ENCODE measurements at regions not wholly inside any gene's neighbourhood (a gene's known extent, or its start where the extent isn't known, plus 50 kb on each side); places are given as distances from the start of the nearest gene placed in this dataset.

DNA sequence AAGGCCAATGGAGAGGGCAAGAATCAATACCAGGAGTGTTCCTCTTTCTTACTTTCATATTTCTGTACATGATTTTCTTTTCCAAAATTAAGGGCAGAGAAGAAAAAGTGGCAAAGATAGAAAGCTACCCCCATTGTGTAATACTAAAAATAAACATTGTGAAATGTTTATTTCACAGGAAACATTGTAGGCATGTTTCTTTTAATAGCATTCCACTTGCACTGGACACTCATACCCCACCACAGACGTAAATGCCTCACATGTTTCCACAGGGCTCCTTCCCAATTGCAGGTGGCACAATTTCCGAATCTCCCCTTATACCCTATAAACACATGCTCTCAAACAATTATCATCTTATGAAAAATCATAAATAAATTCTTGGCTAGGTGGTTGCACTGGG lies 645.1 kb upstream of the SETBP1 start:
- Histone ChIP-seq H3K9me2 (ENCODE audit: insufficient read depth) (no peaks in the 10 kb centered on the region), H3K4me2 (ENCODE audit: unreplicated experiment) (no peak overlapping the region), H3K79me2 (ENCODE audit: insufficient read depth) (no peaks in the 10 kb centered on the region), H3K9ac (no peak overlapping the region), H3F3A (ENCODE audit: insufficient read depth) (no peaks in the 10 kb centered on the region), H3K9me3 (ENCODE audit: low read depth) (no peaks in the 10 kb centered on the region), H3K27me3 (replicated peaks; ENCODE audit: insufficient read depth) (no peaks in the 10 kb centered on the region; the same call in 1 of the 2 replicates), H3K4me1 (ENCODE audit: insufficient read depth) (no peaks in the 10 kb centered on the region), H3K4me3 (no peak overlapping the region), H3K36me3 (ENCODE audit: low read depth) (no peaks in the 10 kb centered on the region), H4K20me1 (ENCODE audit: insufficient read depth) (no peaks in the 10 kb centered on the region), H3K27ac (no peak overlapping the region), H2AFZ (no peak overlapping the region)
- in situ Hi-C loops (cut with MboI), result no loop called here
- DNase-seq, result no peak
- 36 to 53% methylated on average over 2 of the region's 2 CpGs for WGBS, 2 experiments (ENCODE audit: low coverage in 1 of 2, low lambda C conversion rate in 2 of 2, missing lambda C conversion rate in 2 of 2)
- no peak for TF ChIP-seq EZH2 (IDR thresholded peaks at IDR 0.05; ENCODE audit: insufficient read depth, poor library complexity, severe bottlenecking)

DNA sequence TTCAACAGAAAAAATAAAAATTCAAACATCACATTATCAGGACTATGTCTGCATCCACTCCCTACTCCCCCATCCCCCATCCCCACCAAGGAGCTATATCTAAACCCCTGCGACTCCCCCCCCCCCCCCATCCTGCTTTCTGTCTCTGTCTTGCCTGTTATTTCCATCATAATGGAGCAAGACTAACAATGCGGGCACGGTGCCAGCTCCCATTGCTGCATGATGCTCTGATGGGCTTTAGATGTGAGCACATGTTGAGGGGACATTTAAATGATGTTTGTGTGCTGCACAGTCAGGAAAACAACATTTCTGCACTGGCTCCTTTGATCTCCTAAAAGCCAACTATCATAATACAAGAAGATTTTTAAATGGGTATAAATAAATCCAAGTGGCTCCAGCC lies 644.2 kb upstream of the SETBP1 start:
- Histone ChIP-seq H3K27ac (no peak overlapping the region), H3K36me3 (ENCODE audit: low read depth) (no peaks in the 10 kb centered on the region), H3K4me1 (ENCODE audit: insufficient read depth) (no peaks in the 10 kb centered on the region), H3K9ac (no peak overlapping the region), H3K27me3 (replicated peaks; ENCODE audit: insufficient read depth) (no peaks in the 10 kb centered on the region; the same call in 1 of the 2 replicates), H3F3A (ENCODE audit: insufficient read depth) (no peaks in the 10 kb centered on the region), H2AFZ (no peak overlapping the region), H3K4me3 (no peak overlapping the region), H3K4me2 (ENCODE audit: unreplicated experiment) (no peak overlapping the region), H3K9me2 (ENCODE audit: insufficient read depth) (no peaks in the 10 kb centered on the region), H3K9me3 (ENCODE audit: low read depth) (no peaks in the 10 kb centered on the region), H3K79me2 (ENCODE audit: insufficient read depth) (no peaks in the 10 kb centered on the region), H4K20me1 (ENCODE audit: insufficient read depth) (no peaks in the 10 kb centered on the region)
- no peak for TF ChIP-seq EZH2 (IDR thresholded peaks at IDR 0.05; ENCODE audit: insufficient read depth, poor library complexity, severe bottlenecking)
- TF ChIP-seq EZH2phosphoT487 (IDR thresholded peaks at IDR 0.05; ENCODE audit: insufficient read depth, low read depth), result no peak
- WGBS, 2 experiments (ENCODE audit: low coverage in 1 of 2, low lambda C conversion rate in 2 of 2, missing lambda C conversion rate in 2 of 2), result 13 to 19% methylated on average over 3 of the region's 3 CpGs
- peak; percentile 3 for DNase-seq
- in situ Hi-C loops (cut with MboI), result no loop called here

DNA sequence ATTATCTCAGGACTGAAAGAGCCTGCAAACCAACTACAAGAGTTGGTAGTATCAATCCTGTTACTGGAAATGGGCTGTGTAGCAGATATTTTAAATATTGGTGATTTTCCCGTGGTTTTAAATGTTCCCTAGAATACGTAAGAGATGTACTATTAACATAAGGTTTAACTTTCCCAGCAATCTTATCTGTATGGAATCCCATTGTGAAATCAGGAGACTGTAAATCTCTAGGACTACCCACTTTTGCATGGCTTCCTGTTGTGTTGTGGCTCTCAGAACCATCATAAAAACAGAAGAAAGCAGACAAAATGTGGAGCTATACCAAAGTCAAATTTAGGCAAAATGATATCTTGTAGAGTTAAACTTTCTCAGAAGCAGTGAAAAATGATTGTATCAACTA lies 641.5 kb upstream of the SETBP1 start:
- H2AFZ ChIP-seq, result no peak overlapping the region
- H3K27me3 ChIP-seq (replicated peaks; ENCODE audit: insufficient read depth), result no peaks in the 10 kb centered on the region; the same call in 1 of the 2 replicates
- no peak for DNase-seq
- H3K9ac ChIP-seq, result no peak overlapping the region
- no peaks in the 10 kb centered on the region for H3K36me3 ChIP-seq (ENCODE audit: low read depth)
- no peaks in the 10 kb centered on the region for H3K4me1 ChIP-seq (ENCODE audit: insufficient read depth)
- H3K9me2 ChIP-seq (ENCODE audit: insufficient read depth), result no peaks in the 10 kb centered on the region
- no peak overlapping the region for H3K4me2 ChIP-seq (ENCODE audit: unreplicated experiment)
- H3K4me3 ChIP-seq, result no peak overlapping the region
- H3F3A ChIP-seq (ENCODE audit: insufficient read depth), result no peaks in the 10 kb centered on the region
- no peaks in the 10 kb centered on the region for H3K79me2 ChIP-seq (ENCODE audit: insufficient read depth)
- no peak overlapping the region for H3K27ac ChIP-seq
- TF ChIP-seq EZH2phosphoT487 (IDR thresholded peaks at IDR 0.05; ENCODE audit: insufficient read depth, low read depth) (no peak), EZH2 (IDR thresholded peaks at IDR 0.05; ENCODE audit: insufficient read depth, poor library complexity, severe bottlenecking) (no peak)
- 40 to 54% methylated on average over 2 of the region's 2 CpGs for WGBS, 2 experiments (ENCODE audit: low coverage in 1 of 2, low lambda C conversion rate in 2 of 2, missing lambda C conversion rate in 2 of 2)
- in situ Hi-C loops (cut with MboI), result no loop called here
- H3K9me3 ChIP-seq (ENCODE audit: low read depth), result no peaks in the 10 kb centered on the region
- H4K20me1 ChIP-seq (ENCODE audit: insufficient read depth), result no peaks in the 10 kb centered on the region

DNA sequence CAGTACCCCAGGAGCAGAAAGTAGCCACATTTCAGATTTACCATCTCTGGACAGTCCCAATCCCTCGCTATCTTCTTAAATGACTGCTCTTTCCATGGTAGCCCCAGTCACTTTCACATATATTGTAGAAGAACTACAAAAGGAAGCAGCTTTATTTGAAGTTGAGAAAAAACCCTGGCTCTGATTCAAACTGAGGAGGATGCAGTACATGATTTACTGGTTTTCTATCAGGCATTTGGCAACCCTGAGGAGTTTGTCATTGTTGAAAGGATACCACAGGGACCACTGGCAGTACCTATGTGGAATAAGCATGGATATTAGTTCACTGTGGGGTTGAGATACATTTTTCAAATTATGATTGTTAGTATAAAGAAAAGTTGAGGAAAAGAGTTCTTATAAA lies 640.9 kb upstream of the SETBP1 start:
- WGBS, 2 experiments (ENCODE audit: low coverage in 1 of 2, low lambda C conversion rate in 2 of 2, missing lambda C conversion rate in 2 of 2), result 30 to 61% methylated on average over 1 of the region's 1 CpG

DNA sequence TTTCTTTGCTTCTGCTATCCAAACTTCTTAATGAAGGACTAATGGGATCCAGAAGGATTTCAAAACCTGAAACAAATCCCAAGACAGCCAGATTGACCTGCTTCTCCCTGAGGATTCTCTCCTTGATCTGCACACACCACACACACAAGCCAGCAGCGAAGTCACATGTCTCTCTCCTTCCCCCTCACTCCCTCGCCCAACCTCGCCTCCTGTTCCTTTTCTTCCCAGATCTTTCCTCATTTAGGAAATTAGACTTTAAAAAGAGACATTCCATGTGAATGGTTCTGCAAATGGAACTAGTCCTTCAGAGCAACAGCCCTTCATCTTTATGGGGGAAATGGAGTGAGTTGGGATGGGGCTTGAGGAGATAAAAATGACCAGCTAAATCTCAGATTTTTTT lies 639.1 kb upstream of the SETBP1 start:
- no peaks in the 10 kb centered on the region for H4K20me1 ChIP-seq (ENCODE audit: insufficient read depth)

More for the DNA sequence above, 640.9 kb upstream of the SETBP1 start:
- Histone ChIP-seq H3K27me3 (replicated peaks; ENCODE audit: insufficient read depth) (peaks cover 3% of the 10 kb centered on the region; the same call in 1 of the 2 replicates), H4K20me1 (ENCODE audit: insufficient read depth) (no peaks in the 10 kb centered on the region), H3K9ac (no peak overlapping the region), H3K4me1 (ENCODE audit: insufficient read depth) (no peaks in the 10 kb centered on the region), H3K27ac (no peak overlapping the region), H3K9me3 (ENCODE audit: low read depth) (no peaks in the 10 kb centered on the region), H3K4me3 (no peak overlapping the region), H3K79me2 (ENCODE audit: insufficient read depth) (no peaks in the 10 kb centered on the region), H3K36me3 (ENCODE audit: low read depth) (no peaks in the 10 kb centered on the region), H3K4me2 (ENCODE audit: unreplicated experiment) (no peak overlapping the region), H3F3A (ENCODE audit: insufficient read depth) (no peaks in the 10 kb centered on the region), H3K9me2 (ENCODE audit: insufficient read depth) (no peaks in the 10 kb centered on the region), H2AFZ (no peak overlapping the region)
- no peak for DNase-seq
- TF ChIP-seq EZH2 (IDR thresholded peaks at IDR 0.05; ENCODE audit: insufficient read depth, poor library complexity, severe bottlenecking), result no peak
- no peak for TF ChIP-seq EZH2phosphoT487 (IDR thresholded peaks at IDR 0.05; ENCODE audit: insufficient read depth, low read depth)
- in situ Hi-C loops (cut with MboI), result no loop called here

More for the DNA sequence above, 639.1 kb upstream of the SETBP1 start:
- WGBS, 2 experiments (ENCODE audit: low coverage in 1 of 2, low lambda C conversion rate in 2 of 2, missing lambda C conversion rate in 2 of 2), result 22 to 27% methylated on average over 3 of the region's 3 CpGs
- Histone ChIP-seq H3K36me3 (ENCODE audit: low read depth) (no peaks in the 10 kb centered on the region), H3K79me2 (ENCODE audit: insufficient read depth) (no peaks in the 10 kb centered on the region), H3K9ac (no peak overlapping the region), H3K9me2 (ENCODE audit: insufficient read depth) (no peaks in the 10 kb centered on the region), H3K4me3 (no peak overlapping the region), H2AFZ (no peak overlapping the region), H3K9me3 (ENCODE audit: low read depth) (no peaks in the 10 kb centered on the region), H3K4me1 (ENCODE audit: insufficient read depth) (no peaks in the 10 kb centered on the region), H3K4me2 (ENCODE audit: unreplicated experiment) (no peak overlapping the region), H3K27ac (no peak overlapping the region), H3K27me3 (replicated peaks; ENCODE audit: insufficient read depth) (peaks cover 5% of the 10 kb centered on the region; the same call in 1 of the 2 replicates), H3F3A (ENCODE audit: insufficient read depth) (no peaks in the 10 kb centered on the region)
- in situ Hi-C loops (cut with MboI), result no loop called here
- TF ChIP-seq EZH2 (IDR thresholded peaks at IDR 0.05; ENCODE audit: insufficient read depth, poor library complexity, severe bottlenecking), result no peak
- no peak for TF ChIP-seq EZH2phosphoT487 (IDR thresholded peaks at IDR 0.05; ENCODE audit: insufficient read depth, low read depth)
- no peak for DNase-seq
